Upper lobe of right lung (tissue), 1 donor: ENCODE measurements at regions not wholly inside any gene's neighbourhood (a gene's known extent, or its start where the extent isn't known, plus 50 kb on each side); places are given as distances from the start of the nearest gene placed in this dataset.
"Not testable (repeated sequence)": the region's sequence is repeated elsewhere in the genome, so short reads cannot be mapped to it uniquely, and the experiment has no call there.

Source experiments
- ATAC-seq: fragments of 200-7000 bp; cut with Tn5 transposase; one replicate; pipeline ENCODE4 v1.9.1; 2020; ENCODE audit warnings: mild to moderate bottlenecking, moderate library complexity
- DNase-seq: peaks from one replicate; pipeline ENCODE4 v3.0.0-alpha.2; 2020
- H3K27ac ChIP-seq: fragments of 200-600 bp; one replicate; pipeline ENCODE4 v1.8.0; 2022
- H3K27me3 ChIP-seq: fragments of 200-600 bp; one replicate; pipeline ENCODE4 v1.8.0; 2022; ENCODE audit warnings: mild to moderate bottlenecking
- H3K36me3 ChIP-seq: fragments of 200-600 bp; one replicate; pipeline ENCODE4 v1.8.0; 2022
- H3K4me1 ChIP-seq: fragments of 200-600 bp; one replicate; pipeline ENCODE4 v1.8.0; 2022
- H3K4me3 ChIP-seq: fragments of 200-600 bp; one replicate; pipeline ENCODE4 v1.8.0; 2022; ENCODE audit warnings: mild to moderate bottlenecking
- H3K9me3 ChIP-seq: fragments of 200-600 bp; one replicate; pipeline ENCODE4 v1.8.0; 2022
- intact Hi-C: fragments of 100-400 bp; cut with DNase I; formaldehyde crosslinking; loops from one replicate; pipeline ENCODE4 v1.11.0; 2022
- TF ChIP-seq, protein P1 (sequence below): fragments of 200-600 bp; IDR thresholded peaks from one replicate; pipeline ENCODE4 v1.8.0; 2022; ENCODE audit warnings: antibody characterized with exemption
- donor health status: DM: no; HTN: yes; CAD: no; lungs with severe emphysema.

DNA sequence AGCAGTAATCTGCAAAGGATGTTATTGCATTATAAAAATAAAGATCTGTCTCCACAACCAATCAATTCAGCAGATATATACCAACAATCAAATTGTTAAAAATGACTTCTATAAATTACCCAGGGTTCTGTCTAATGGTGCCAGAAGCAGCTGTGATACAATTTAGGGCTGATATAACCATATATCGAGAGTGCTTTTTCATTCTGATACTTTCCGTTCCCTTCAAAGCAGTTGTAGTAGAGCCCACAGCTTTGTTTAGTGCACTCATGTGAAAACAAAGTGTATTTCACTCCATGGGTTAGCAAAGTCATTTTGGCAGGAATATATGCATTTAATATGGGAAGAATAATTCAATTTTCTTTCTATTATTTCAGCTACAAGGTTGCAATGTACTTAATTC lies 83.1 kb upstream of the CHCHD3 start:
- Histone ChIP-seq H3K4me1 (no peaks in the 10 kb centered on the region), H3K9me3 (no peaks in the 10 kb centered on the region), H3K4me3 (no peak overlapping the region), H3K27ac (no peak overlapping the region), H3K36me3 (no peaks in the 10 kb centered on the region), H3K27me3 (no peaks in the 10 kb centered on the region)
- intact Hi-C loops: no loop called here
- ATAC-seq (no peak), DNase-seq (no peak)
- TF ChIP-seq, protein P1, sequence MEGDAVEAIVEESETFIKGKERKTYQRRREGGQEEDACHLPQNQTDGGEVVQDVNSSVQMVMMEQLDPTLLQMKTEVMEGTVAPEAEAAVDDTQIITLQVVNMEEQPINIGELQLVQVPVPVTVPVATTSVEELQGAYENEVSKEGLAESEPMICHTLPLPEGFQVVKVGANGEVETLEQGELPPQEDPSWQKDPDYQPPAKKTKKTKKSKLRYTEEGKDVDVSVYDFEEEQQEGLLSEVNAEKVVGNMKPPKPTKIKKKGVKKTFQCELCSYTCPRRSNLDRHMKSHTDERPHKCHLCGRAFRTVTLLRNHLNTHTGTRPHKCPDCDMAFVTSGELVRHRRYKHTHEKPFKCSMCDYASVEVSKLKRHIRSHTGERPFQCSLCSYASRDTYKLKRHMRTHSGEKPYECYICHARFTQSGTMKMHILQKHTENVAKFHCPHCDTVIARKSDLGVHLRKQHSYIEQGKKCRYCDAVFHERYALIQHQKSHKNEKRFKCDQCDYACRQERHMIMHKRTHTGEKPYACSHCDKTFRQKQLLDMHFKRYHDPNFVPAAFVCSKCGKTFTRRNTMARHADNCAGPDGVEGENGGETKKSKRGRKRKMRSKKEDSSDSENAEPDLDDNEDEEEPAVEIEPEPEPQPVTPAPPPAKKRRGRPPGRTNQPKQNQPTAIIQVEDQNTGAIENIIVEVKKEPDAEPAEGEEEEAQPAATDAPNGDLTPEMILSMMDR: no peak

DNA sequence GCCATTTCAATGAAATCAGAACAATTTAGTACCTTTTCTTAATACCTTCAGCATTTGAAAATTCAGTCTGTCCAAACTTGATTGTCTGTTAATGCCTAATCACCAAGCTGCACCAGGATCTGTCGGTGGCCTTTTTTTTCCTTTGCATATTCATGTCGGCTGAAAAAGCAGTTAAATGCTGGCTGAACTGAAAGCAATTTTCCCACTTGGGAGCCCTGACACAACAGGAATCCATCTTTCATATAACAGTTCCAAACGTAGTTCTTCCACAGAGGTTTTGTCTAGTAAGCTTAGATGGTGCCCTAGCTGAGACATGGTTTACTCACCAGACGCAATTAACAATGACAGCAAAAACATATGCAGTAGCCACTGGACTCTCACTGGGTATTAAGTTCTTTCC lies 83.6 kb upstream of the CHCHD3 start:
- Histone ChIP-seq H3K4me1 (no peaks in the 10 kb centered on the region), H3K27me3 (no peaks in the 10 kb centered on the region), H3K36me3 (no peaks in the 10 kb centered on the region), H3K27ac (no peak overlapping the region), H3K4me3 (no peak overlapping the region), H3K9me3 (no peaks in the 10 kb centered on the region)
- TF ChIP-seq, protein P1: no peak
- no peak for DNase-seq
- no peak for ATAC-seq
- intact Hi-C loops: no loop called here

DNA sequence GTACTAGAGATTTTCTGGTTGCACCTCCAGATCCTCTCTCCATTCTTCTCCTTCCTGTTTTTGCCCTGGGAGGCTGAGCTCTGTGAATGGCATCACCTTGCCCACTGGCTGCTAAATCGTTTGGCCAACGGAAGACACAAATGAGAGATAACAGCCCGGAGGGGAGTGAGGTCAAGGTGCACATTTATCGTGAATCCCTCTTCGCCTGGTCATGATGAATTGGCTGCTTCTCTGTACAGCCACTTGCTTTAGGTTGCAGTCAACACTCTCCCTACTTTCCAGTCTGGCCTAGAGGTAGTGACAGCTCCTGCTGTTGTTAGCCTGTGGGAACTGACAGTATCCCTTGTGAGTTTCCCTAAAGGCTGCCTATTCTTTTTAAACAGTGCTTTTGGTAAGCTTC lies 85.4 kb upstream of the CHCHD3 start:
- intact Hi-C loops: no loop called here
- Histone ChIP-seq H3K4me1 (no peaks in the 10 kb centered on the region), H3K27ac (no peak overlapping the region), H3K36me3 (no peaks in the 10 kb centered on the region), H3K9me3 (no peaks in the 10 kb centered on the region), H3K27me3 (no peaks in the 10 kb centered on the region), H3K4me3 (no peak overlapping the region)
- TF ChIP-seq, protein P1: no peak
- no peak for DNase-seq
- ATAC-seq: no peak

DNA sequence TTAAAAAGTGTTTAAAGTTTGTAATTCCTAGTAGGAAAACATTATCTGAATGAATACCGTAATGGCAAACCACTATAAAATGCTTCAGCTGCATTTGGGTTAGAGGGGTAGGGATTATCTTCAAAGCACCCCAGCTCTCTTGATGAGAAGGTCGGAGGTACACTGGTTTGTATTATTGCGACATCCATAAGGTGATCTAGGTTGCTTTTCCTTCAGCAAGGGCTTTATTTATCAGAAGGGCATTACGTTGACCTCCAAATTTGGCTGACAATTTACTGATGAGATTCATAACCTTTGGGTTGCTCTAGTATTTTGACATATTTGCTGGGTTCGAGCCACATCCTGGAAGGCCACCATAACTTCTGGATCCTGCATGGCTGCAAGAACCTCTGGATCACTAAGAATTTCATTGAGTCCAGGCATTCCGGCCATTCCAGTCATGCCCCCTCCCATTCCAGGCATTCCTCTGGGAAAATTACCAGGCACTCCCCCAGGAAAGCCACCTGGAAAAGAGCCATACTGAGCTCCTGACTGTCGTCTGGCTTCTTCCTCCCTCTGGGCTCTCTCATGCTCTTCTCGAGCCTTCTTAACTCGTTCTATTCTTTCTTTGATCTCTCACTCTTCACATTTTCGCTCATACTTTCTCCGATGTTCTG lies 83.6 kb upstream of the EXOC4 start:
- DNase-seq, H3K27ac ChIP-seq, H3K4me3 ChIP-seq, H3K36me3 ChIP-seq, intact Hi-C loops, ATAC-seq, H3K9me3 ChIP-seq, H3K27me3 ChIP-seq, H3K4me1 ChIP-seq: not testable (repeated sequence)

DNA sequence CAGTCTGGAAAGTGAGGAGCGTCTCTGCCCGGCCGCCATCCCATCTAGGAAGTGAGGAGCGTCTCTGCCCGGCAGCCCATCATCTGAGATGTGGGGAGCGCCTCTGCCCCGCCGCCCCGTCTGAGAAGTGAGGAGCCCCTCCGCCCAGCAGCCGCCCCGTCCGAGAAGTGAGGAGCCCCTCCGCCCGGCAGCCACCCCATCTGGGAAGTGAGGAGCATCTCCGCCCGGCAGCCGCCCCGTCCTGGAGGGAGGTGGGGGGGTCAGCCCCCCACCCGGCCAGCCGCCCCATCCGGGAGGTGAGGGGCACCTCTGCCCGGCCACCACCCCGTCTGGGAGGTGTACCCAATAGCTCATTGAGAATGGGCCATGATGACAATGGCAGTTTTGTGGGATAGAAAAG lies 75.4 kb upstream of the EXOC4 start:
- intact Hi-C loops, H3K36me3 ChIP-seq, H3K4me3 ChIP-seq, H3K27ac ChIP-seq, DNase-seq, H3K27me3 ChIP-seq, ATAC-seq, H3K4me1 ChIP-seq, H3K9me3 ChIP-seq: not testable (repeated sequence)

DNA sequence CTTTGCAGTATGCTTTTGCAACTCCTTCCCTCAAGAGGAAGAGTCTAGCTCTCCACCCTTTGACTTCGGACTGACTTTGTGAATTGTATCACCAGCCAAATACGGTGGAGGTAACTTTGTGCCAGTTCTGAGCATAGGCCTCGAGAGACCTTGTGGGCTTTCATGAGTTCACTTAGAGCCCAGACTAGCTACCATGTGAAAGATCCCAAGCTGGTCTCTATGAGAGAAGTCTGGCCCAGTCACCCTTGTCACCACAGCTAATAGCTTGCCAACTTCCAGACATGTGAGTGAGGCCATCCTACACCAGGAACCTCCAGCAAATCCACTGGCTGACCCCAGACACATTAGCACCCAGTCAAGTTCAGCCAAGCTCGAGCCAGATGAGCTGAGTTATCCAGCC lies 72.2 kb upstream of the EXOC4 start:
- TF ChIP-seq, protein P1: no peak
- no peaks in the 10 kb centered on the region for H3K9me3 ChIP-seq
- intact Hi-C loops: no loop called here
- no peaks in the 10 kb centered on the region for H3K27me3 ChIP-seq
- H3K36me3 ChIP-seq: no peaks in the 10 kb centered on the region
- H3K4me1 ChIP-seq: no peaks in the 10 kb centered on the region
- H3K4me3 ChIP-seq: no peak overlapping the region
- DNase-seq (no peak), ATAC-seq (no peak)
- H3K27ac ChIP-seq: no peak overlapping the region
